ENCODE measurements at regions not wholly inside any gene's neighbourhood (a gene's known extent, or its start where the extent isn't known, plus 50 kb on each side); places are given as distances from the start of the nearest gene placed in this dataset.
A peak's percentile ranks its signal among the peaks of the same experiment; 100 is the strongest.
"Not testable (repeated sequence)": the region's sequence is repeated elsewhere in the genome, so short reads cannot be mapped to it uniquely, and the experiment has no call there.

DNA sequence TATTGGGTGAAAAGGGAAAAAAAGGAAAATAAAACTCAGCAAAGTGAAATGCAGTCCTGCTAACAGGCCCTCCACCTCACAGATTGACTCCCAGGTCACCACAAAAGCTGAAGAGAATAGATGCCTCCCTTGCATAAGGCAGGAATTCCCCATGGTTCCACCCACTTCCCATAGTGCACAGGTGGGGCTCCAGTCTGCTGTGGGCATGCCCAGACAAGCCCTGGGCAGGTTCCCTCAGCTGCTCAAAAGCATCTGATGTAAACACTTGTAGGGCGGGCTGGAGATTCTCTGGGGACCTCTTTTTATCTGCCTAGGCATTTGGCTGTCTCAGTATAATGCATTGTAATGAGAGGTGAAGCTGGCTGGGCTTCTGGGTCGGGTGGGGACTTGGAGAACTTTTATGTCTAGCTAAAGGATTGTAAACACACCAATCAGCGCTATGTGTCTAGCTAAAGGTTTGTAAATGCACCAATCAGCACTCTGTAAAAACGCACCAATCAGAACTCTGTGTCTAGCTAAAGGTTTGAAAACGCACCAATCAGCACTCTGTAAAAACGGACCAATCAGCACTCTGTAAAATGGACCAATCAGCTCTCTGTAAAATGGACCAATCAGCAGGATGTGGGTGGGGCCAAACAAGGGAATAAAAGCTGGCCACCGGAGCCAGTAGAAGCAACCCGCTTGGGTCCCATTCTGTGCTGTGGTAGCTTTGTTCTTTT is 1231.5 kb downstream of the ADGRL3 start:
- 49% methylated on average over 8 of the region's 8 CpGs for WGBS (ENCODE audit: low lambda C conversion rate)
- CTCF ChIA-PET (ENCODE audit: low intra/inter-chr PET ratio, low total read pairs); DNase-seq (ENCODE audit: low spot score); H3K4me1 ChIP-seq (ENCODE audit: insufficient read depth, low read length); H3K4me2 ChIP-seq (ENCODE audit: low read depth, low read length); in situ Hi-C loops (cut with HindIII; ENCODE audit: extremely low pct_ligation_motif_present, low pct_unique_long_range_greater_than_20kb); POLR2A ChIA-PET; ATAC-seq; H2AFZ ChIP-seq (ENCODE audit: low read length); H3K27ac ChIP-seq (ENCODE audit: extremely low read length, insufficient read depth, low read length); H3K4me3 ChIP-seq (replicated peaks in 1 of 3; ENCODE audit: insufficient read depth in 1 of 3, low read depth in 2 of 3, low read length in 3 of 3); H3K36me3 ChIP-seq (replicated peaks in 1 of 2; ENCODE audit: control insufficient read depth in 1 of 2, insufficient read depth in 2 of 2, low read length in 2 of 2); H4K20me1 ChIP-seq (ENCODE audit: insufficient read depth, low read length); FAIRE-seq; H3K9ac ChIP-seq (ENCODE audit: insufficient read depth, low read depth, low read length); intact Hi-C loops (cut with micrococcal nuclease; ENCODE audit: unreplicated experiment); BruUV-seq (replicated peaks); H3K27me3 ChIP-seq (ENCODE audit: control insufficient read depth in 1 of 2, insufficient read depth in 2 of 2, low read length in 2 of 2); H3K79me2 ChIP-seq (ENCODE audit: insufficient read depth, low read length): not testable (repeated sequence)
- peak; percentile 95 for TF ChIP-seq TP53 (CRISPR knock-in tag; conservative IDR thresholded peaks at IDR 0.05)
- peaks cover 13% of the 10 kb centered on the region for H3K9me3 ChIP-seq (ENCODE audit: low read length)

DNA sequence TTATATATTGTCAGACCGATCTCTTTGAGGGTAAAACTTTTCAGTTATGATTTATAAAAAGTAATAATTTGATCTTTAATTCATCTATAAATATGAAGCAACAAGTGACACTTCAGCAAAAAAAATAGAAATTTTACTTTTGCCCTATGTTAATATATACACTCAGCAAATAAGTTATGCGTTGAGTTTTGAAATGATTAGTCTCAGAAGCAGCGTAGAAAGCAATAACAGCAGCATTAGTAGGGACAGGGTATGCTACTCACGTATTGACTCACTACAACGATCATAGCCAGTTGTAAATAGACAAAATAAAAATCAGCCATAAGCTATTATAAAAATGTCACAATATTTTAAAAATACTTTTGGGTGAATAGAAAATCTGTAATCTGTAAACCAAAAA is 1229.2 kb downstream of the ADGRL3 start:
- no peak for TF ChIP-seq NR0B2 (CRISPR knock-in tag; IDR thresholded peaks at IDR 0.05)
- TF ChIP-seq MAFK (conservative IDR thresholded peaks at IDR 0.05 in 1 of 2, IDR thresholded peaks at IDR 0.05 in 1 of 2; ENCODE audit: low read length in 2 of 2): peak; percentile 13 to 69; a peak in 2 of 4 replicates
- TF ChIP-seq MAFF (IDR thresholded peaks at IDR 0.05; ENCODE audit: low read depth, low read length): peak; percentile 52
- Histone ChIP-seq H4K20me1 (ENCODE audit: insufficient read depth, low read length) (no peaks in the 10 kb centered on the region), H3K27ac (ENCODE audit: extremely low read length, insufficient read depth, low read length) (no peak overlapping the region), H3K4me1 (ENCODE audit: insufficient read depth, low read length) (no peaks in the 10 kb centered on the region), H2AFZ (ENCODE audit: low read length) (no peak overlapping the region), H3K79me2 (ENCODE audit: insufficient read depth, low read length) (no peaks in the 10 kb centered on the region), H3K9me3 (ENCODE audit: low read length) (peaks cover 18% of the 10 kb centered on the region), H3K4me2 (ENCODE audit: low read depth, low read length) (no peak overlapping the region), H3K36me3 (replicated peaks in 1 of 2; ENCODE audit: control insufficient read depth in 1 of 2, insufficient read depth in 2 of 2, low read length in 2 of 2) (no peaks in the 10 kb centered on the region), H3K27me3 (ENCODE audit: control insufficient read depth in 1 of 2, insufficient read depth in 2 of 2, low read length in 2 of 2) (no peaks in the 10 kb centered on the region), H3K9ac (ENCODE audit: insufficient read depth, low read depth, low read length) (no peak overlapping the region), H3K4me3 (replicated peaks in 1 of 3; ENCODE audit: insufficient read depth in 1 of 3, low read depth in 2 of 3, low read length in 3 of 3) (no peak overlapping the region)
- ATAC-seq (no peak), DNase-seq (ENCODE audit: low spot score) (no peak), FAIRE-seq (no peak)
- intact Hi-C loops (cut with micrococcal nuclease; ENCODE audit: unreplicated experiment) (no loop called here), in situ Hi-C loops (cut with HindIII; ENCODE audit: extremely low pct_ligation_motif_present, low pct_unique_long_range_greater_than_20kb) (no loop called here)
- WGBS (ENCODE audit: low lambda C conversion rate): under 1% methylated on average over 5 of the region's 5 CpGs
- POLR2A ChIA-PET: no interaction called here
- CTCF ChIA-PET (ENCODE audit: low intra/inter-chr PET ratio, low total read pairs): no interaction called here
- BruUV-seq (replicated peaks): no TSS peak

Measured in HepG2 (cell line).